Liver (tissue), 3 donors: ENCODE measurements at regions not wholly inside any gene's neighbourhood (a gene's known extent, or its start where the extent isn't known, plus 50 kb on each side); places are given as distances from the start of the nearest gene placed in this dataset.
"Not testable (repeated sequence)": the region's sequence is repeated elsewhere in the genome, so short reads cannot be mapped to it uniquely, and the experiment has no call there.

ENCODE experiments used
- HNF4A ChIP-seq, 2 donors: conservative IDR thresholded peaks; 2 replicates each; pipeline ENCODE4 v1.6.1; 2016; ENCODE audit warnings: antibody characterized with exemption in 2 of 2, mild to moderate bottlenecking in 2 of 2
- JUND ChIP-seq, 2 donors: IDR thresholded peaks; 2 replicates each; pipeline ENCODE4 v1.6.1; 2016; ENCODE audit warnings: antibody characterized with exemption in 2 of 2
- RAD21 ChIP-seq, 2 donors: IDR thresholded peaks; 2 replicates each; pipeline ENCODE4 v1.6.1; 2016; ENCODE audit warnings: antibody characterized with exemption in 2 of 2, mild to moderate bottlenecking in 2 of 2
- TF ChIP-seq, protein P1 (sequence below): fragments of 150-350 bp; IDR thresholded peaks from 2 replicates; pipeline ENCODE4 v1.5.1; 2017; ENCODE audit warnings: improper control_type of control experiment, low read depth, low read length; ENCODE audit not compliant: missing input control
- TF ChIP-seq, protein P2 (sequence below): IDR thresholded peaks from 2 replicates; pipeline ENCODE4 v1.6.1; 2016; ENCODE audit warnings: antibody characterized with exemption
- TF ChIP-seq, protein P3 (sequence below): IDR thresholded peaks from 2 replicates; pipeline ENCODE4 v1.6.1; 2016; ENCODE audit warnings: antibody characterized with exemption
- donor health status: healthy.
- donor health status: healthy.

GRCh38 chr2:91528361-91528760 is 2836.9 kb downstream of the RPIA start:
- TF ChIP-seq, protein P1, sequence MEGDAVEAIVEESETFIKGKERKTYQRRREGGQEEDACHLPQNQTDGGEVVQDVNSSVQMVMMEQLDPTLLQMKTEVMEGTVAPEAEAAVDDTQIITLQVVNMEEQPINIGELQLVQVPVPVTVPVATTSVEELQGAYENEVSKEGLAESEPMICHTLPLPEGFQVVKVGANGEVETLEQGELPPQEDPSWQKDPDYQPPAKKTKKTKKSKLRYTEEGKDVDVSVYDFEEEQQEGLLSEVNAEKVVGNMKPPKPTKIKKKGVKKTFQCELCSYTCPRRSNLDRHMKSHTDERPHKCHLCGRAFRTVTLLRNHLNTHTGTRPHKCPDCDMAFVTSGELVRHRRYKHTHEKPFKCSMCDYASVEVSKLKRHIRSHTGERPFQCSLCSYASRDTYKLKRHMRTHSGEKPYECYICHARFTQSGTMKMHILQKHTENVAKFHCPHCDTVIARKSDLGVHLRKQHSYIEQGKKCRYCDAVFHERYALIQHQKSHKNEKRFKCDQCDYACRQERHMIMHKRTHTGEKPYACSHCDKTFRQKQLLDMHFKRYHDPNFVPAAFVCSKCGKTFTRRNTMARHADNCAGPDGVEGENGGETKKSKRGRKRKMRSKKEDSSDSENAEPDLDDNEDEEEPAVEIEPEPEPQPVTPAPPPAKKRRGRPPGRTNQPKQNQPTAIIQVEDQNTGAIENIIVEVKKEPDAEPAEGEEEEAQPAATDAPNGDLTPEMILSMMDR = not testable (repeated sequence)
- not testable (repeated sequence) for TF ChIP-seq RAD21 (IDR thresholded peaks at IDR 0.05); JUND (IDR thresholded peaks at IDR 0.05); HNF4A (conservative IDR thresholded peaks at IDR 0.05)
- TF ChIP-seq, protein P2, sequence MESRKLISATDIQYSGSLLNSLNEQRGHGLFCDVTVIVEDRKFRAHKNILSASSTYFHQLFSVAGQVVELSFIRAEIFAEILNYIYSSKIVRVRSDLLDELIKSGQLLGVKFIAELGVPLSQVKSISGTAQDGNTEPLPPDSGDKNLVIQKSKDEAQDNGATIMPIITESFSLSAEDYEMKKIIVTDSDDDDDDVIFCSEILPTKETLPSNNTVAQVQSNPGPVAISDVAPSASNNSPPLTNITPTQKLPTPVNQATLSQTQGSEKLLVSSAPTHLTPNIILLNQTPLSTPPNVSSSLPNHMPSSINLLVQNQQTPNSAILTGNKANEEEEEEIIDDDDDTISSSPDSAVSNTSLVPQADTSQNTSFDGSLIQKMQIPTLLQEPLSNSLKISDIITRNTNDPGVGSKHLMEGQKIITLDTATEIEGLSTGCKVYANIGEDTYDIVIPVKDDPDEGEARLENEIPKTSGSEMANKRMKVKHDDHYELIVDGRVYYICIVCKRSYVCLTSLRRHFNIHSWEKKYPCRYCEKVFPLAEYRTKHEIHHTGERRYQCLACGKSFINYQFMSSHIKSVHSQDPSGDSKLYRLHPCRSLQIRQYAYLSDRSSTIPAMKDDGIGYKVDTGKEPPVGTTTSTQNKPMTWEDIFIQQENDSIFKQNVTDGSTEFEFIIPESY = not testable (repeated sequence)
- TF ChIP-seq, protein P3, sequence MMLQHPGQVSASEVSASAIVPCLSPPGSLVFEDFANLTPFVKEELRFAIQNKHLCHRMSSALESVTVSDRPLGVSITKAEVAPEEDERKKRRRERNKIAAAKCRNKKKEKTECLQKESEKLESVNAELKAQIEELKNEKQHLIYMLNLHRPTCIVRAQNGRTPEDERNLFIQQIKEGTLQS = not testable (repeated sequence)
